ENCODE measurements at regions not wholly inside any gene's neighbourhood (a gene's known extent, or its start where the extent isn't known, plus 50 kb on each side); places are given as distances from the start of the nearest gene placed in this dataset.

DNA sequence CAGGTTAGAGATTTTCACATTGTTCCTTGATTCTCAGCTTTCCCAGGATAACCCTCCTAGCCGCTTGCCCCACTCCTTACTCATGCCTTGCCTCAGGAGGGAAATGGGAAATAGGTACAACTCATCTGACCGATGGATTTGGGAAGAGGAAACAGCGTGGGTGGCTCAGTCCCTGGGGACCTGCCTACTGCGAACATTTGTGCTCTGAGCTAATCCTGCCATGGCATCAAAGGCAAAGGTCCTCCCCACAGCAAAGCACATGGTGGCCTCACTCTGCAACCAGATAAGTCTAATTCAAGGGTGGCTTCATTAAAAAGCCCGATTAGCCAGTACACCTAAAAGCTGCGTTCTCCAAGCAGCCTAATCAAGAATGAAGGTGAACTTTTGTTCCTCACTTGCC is 82.4 kb upstream of the ADRA1B start:
- no peak for TF ChIP-seq EZH2 (IDR thresholded peaks at IDR 0.05; ENCODE audit: borderline replicate concordance, low read depth, low read length, severe bottlenecking)
- TF ChIP-seq, protein P1, sequence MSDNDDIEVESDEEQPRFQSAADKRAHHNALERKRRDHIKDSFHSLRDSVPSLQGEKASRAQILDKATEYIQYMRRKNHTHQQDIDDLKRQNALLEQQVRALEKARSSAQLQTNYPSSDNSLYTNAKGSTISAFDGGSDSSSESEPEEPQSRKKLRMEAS (IDR thresholded peaks at IDR 0.05; ENCODE audit: insufficient read depth, insufficient read length) = no peak
- no peak for TF ChIP-seq GATA2 (IDR thresholded peaks at IDR 0.05; ENCODE audit: insufficient read depth, insufficient read length, low read depth, low read length)
- no peak for TF ChIP-seq JUN (IDR thresholded peaks at IDR 0.05; ENCODE audit: borderline replicate concordance, insufficient read depth, insufficient read length, low read depth)
- no peak for TF ChIP-seq MYC (IDR thresholded peaks at IDR 0.05; ENCODE audit: low read depth, low read length)
- TF ChIP-seq FOS (IDR thresholded peaks at IDR 0.05; ENCODE audit: borderline replicate concordance, insufficient read depth, low read length) = no peak
- TF ChIP-seq POLR2A (IDR thresholded peaks at IDR 0.05; ENCODE audit: low read depth, low read length) = no peak
- TF ChIP-seq, protein P2, sequence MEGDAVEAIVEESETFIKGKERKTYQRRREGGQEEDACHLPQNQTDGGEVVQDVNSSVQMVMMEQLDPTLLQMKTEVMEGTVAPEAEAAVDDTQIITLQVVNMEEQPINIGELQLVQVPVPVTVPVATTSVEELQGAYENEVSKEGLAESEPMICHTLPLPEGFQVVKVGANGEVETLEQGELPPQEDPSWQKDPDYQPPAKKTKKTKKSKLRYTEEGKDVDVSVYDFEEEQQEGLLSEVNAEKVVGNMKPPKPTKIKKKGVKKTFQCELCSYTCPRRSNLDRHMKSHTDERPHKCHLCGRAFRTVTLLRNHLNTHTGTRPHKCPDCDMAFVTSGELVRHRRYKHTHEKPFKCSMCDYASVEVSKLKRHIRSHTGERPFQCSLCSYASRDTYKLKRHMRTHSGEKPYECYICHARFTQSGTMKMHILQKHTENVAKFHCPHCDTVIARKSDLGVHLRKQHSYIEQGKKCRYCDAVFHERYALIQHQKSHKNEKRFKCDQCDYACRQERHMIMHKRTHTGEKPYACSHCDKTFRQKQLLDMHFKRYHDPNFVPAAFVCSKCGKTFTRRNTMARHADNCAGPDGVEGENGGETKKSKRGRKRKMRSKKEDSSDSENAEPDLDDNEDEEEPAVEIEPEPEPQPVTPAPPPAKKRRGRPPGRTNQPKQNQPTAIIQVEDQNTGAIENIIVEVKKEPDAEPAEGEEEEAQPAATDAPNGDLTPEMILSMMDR (IDR thresholded peaks at IDR 0.05; ENCODE audit: extremely low read depth in 1 of 2, insufficient read depth in 1 of 2, low read depth in 1 of 2, low read length in 2 of 2) = no peak
- no peak for TF ChIP-seq POLR2AphosphoS5 (IDR thresholded peaks at IDR 0.05; ENCODE audit: insufficient read depth, low read depth, low read length)
- Histone ChIP-seq H4K20me1 (replicated peaks; ENCODE audit: control insufficient read depth, extremely low read depth, insufficient read depth, low read length) (no peaks in the 10 kb centered on the region), H3K27ac (ENCODE audit: insufficient read depth, low read depth, low read length) (no peak overlapping the region), H3K9ac (replicated peaks; ENCODE audit: extremely low read depth, insufficient read depth, low read length) (no peak overlapping the region), H2AFZ (ENCODE audit: low read depth, low read length) (no peak overlapping the region), H3K79me2 (ENCODE audit: control insufficient read depth, insufficient read depth, low read length) (no peaks in the 10 kb centered on the region), H3K4me1 (ENCODE audit: control insufficient read depth, extremely low read depth, insufficient read depth, low read length) (no peaks in the 10 kb centered on the region), H3K9me1 (replicated peaks; ENCODE audit: control insufficient read depth, extremely low read depth, insufficient read depth, low read length) (no peaks in the 10 kb centered on the region), H3K4me2 (ENCODE audit: insufficient read depth, low read length) (no peak overlapping the region), H3K36me3 (ENCODE audit: control insufficient read depth in 2 of 2, extremely low read depth in 1 of 2, insufficient read depth in 2 of 2, low read length in 2 of 2) (no peaks in the 10 kb centered on the region), H3K27me3 (ENCODE audit: control insufficient read depth in 2 of 2, insufficient read depth in 2 of 2, low read length in 2 of 2) (no peaks in the 10 kb centered on the region), H3K4me3 (replicated peaks in 1 of 3; ENCODE audit: insufficient read depth in 1 of 3, low read depth in 1 of 3, low read length in 3 of 3) (no peak overlapping the region), H3K9me3 (replicated peaks; ENCODE audit: control insufficient read depth, insufficient read depth, low read length) (no peaks in the 10 kb centered on the region)
- POLR2A ChIA-PET = no interaction called here
- dilution Hi-C loops (cut with MboI; ENCODE audit: extremely low pct_ligation_motif_present, low sequenced_read_pairs) (no loop called here), intact Hi-C loops (cut with micrococcal nuclease) (no loop called here)
- DNase-seq (ENCODE audit: low read depth, low spot score) (no peak), FAIRE-seq (no peak)
- no TSS peak for BruUV-seq (replicated peaks)
- CTCF ChIA-PET = no interaction called here
